Bronchial epithelial cell (primary cell): ENCODE measurements at regions not wholly inside any gene's neighbourhood (a gene's known extent, or its start where the extent isn't known, plus 50 kb on each side); places are given as distances from the start of the nearest gene placed in this dataset.

Experiments
- DNase-seq: peaks from one replicate; pipeline ENCODE4 v3.0.0-alpha.2; 2010; ENCODE audit warnings: low read depth
- FAIRE-seq: peaks from 2 replicates; lab custom pipeline; 2011; peaks lifted over from hg19 to GRCh38; lab: Jason Lieb, UNC
- H3K27me3 ChIP-seq: 2 replicates; pipeline ENCODE4 v1.5.1; 2011; ENCODE audit warnings: low read length; ENCODE audit not compliant: control insufficient read depth, insufficient read depth
- H3K36me3 ChIP-seq: 2 replicates; pipeline ENCODE4 v1.5.1; 2011; ENCODE audit warnings: low read length; ENCODE audit not compliant: control insufficient read depth, insufficient read depth
- H3K4me3 ChIP-seq: 2 replicates; pipeline ENCODE4 v1.5.1; 2011; ENCODE audit warnings: mild to moderate bottlenecking, low read depth, low read length, control low read depth
- CTCF ChIP-seq: IDR thresholded peaks from 2 replicates; pipeline ENCODE4 v1.5.1; 2011; ENCODE audit warnings: mild to moderate bottlenecking, moderate library complexity, low read length, control low read depth, inconsistent platforms; ENCODE audit not compliant: insufficient read depth, severe bottlenecking

- no peak overlapping the region for H3K4me3 ChIP-seq
- H3K36me3 ChIP-seq = no peaks in the 10 kb centered on the region
- no peak for TF ChIP-seq CTCF
- no peaks in the 10 kb centered on the region for H3K27me3 ChIP-seq
- no peak for DNase-seq
- FAIRE-seq = no peak
These were observed 154.7 kb upstream of the BOD1L1 start for GRCh38 chr4:13782231-13782630.

GRCh38 chr4:13783800-13784411 is 156.4 kb upstream of the BOD1L1 start:
- FAIRE-seq (no peak), DNase-seq (peak; percentile 65)
- no peaks in the 10 kb centered on the region for H3K27me3 ChIP-seq
- no peak for TF ChIP-seq CTCF
- H3K36me3 ChIP-seq = no peaks in the 10 kb centered on the region
- no peak overlapping the region for H3K4me3 ChIP-seq

GRCh38 chr4:13793020-13793710 is 165.6 kb upstream of the BOD1L1 start:
- H3K36me3 ChIP-seq = no peaks in the 10 kb centered on the region
- H3K27me3 ChIP-seq = no peaks in the 10 kb centered on the region
- peak; percentile 75 for FAIRE-seq
- DNase-seq = no peak
- H3K4me3 ChIP-seq = no peak overlapping the region
- TF ChIP-seq CTCF = no peak

- Histone ChIP-seq H3K36me3 (no peaks in the 10 kb centered on the region), H3K4me3 (no peak overlapping the region), H3K27me3 (no peaks in the 10 kb centered on the region)
- TF ChIP-seq CTCF = no peak
- DNase-seq (no peak), FAIRE-seq (no peak)
These were observed 167.5 kb upstream of the BOD1L1 start for GRCh38 chr4:13794819-13795565.

GRCh38 chr4:13797061-13797460 is 169.5 kb upstream of the BOD1L1 start:
- no peak overlapping the region for H3K4me3 ChIP-seq
- TF ChIP-seq CTCF = no peak
- DNase-seq (no peak), FAIRE-seq (no peak)
- H3K36me3 ChIP-seq = no peaks in the 10 kb centered on the region
- H3K27me3 ChIP-seq = no peaks in the 10 kb centered on the region
